BJ (cell line): ENCODE measurements at regions not wholly inside any gene's neighbourhood (a gene's known extent, or its start where the extent isn't known, plus 50 kb on each side); places are given as distances from the start of the nearest gene placed in this dataset.

ENCODE experiments used
- CTCF ChIA-PET: fragments of 350-600 bp; formaldehyde crosslinking; extraction: SDS; loops from one replicate; lab custom pipeline; 2021; ENCODE audit warnings: antibody characterized with exemption, inconsistent platforms; lab: Yijun Ruan, JAX
- POLR2A ChIA-PET: fragments of 300-600 bp; sonication (Branson Sonifier 250); formaldehyde crosslinking; extraction: SDS; loops from one replicate; lab custom pipeline; 2021; ENCODE audit warnings: antibody characterized with exemption; lab: Charles Lee
- DNase-seq: peaks from one replicate; pipeline ENCODE4 v3.0.0-alpha.2; 2011; ENCODE audit warnings: low read depth
- H3K27me3 ChIP-seq: 2 replicates; pipeline ENCODE4 v1.6.0; 2011; ENCODE audit warnings: low read length; ENCODE audit not compliant: control insufficient read depth, insufficient read depth
- H3K36me3 ChIP-seq: 2 replicates; pipeline ENCODE4 v1.5.1; 2011; ENCODE audit warnings: low read length; ENCODE audit not compliant: control insufficient read depth, insufficient read depth
- H3K4me3 ChIP-seq: 2 replicates; pipeline ENCODE4 v1.5.1; 2011; ENCODE audit warnings: low read depth, mild to moderate bottlenecking, control low read depth, low read length
- CTCF ChIP-seq: IDR thresholded peaks from 2 replicates; pipeline ENCODE4 v1.5.1; 2011; ENCODE audit warnings: low read depth, mild to moderate bottlenecking, control low read depth, inconsistent platforms, low read length, moderate library complexity; ENCODE audit not compliant: insufficient read depth

GRCh38 chr7:131964203-131964602 lies 407.8 kb upstream of the PODXL start:
- CTCF ChIA-PET: interaction anchor here (1.2 kb wide), 1 partner anchor 50 kb away, joined by 3 read pairs; no protein-coding TSS in a partner anchor
- DNase-seq: no peak
- TF ChIP-seq CTCF: no peak

DNA sequence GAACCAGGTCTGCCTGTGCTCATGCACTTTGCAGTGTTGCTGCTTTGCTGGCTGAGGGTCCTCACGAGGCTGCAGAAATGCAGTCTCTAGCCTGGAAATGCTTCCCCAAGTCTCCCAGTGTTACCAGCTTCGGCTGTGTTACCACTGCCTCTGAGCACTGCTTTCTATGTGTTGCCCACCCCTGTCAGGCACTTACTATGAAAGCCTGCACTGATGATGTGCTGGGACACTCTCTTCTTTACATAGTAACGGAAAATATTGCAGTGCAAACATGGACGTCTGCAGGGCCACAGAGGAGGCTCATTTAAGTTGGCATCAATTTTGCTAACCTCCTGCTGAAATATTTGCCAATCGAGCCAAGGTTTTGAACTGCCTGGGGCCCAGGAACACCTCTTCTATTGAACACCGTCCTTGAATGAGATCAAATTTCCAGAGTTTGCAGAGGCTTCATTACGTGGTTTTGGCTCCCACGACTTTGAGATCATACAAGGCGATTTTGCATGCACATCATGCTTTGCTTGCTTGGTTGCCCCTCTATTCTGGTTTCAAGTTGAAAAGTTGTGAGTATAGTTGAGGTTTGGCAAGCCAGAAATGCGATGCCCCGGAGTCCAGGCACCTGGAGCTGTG lies 404.7 kb upstream of the PODXL start:
- Histone ChIP-seq H3K36me3 (no peaks in the 10 kb centered on the region), H3K27me3 (peaks cover 4% of the 10 kb centered on the region; the same call in 1 of the 2 replicates), H3K4me3 (no peak overlapping the region)
- POLR2A ChIA-PET: no interaction called here
- DNase-seq: no peak
- TF ChIP-seq CTCF: no peak
- CTCF ChIA-PET: no interaction called here

More at GRCh38 chr7:131964203-131964602, 407.8 kb upstream of the PODXL start:
- Histone ChIP-seq H3K4me3 (no peak overlapping the region), H3K27me3 (peaks cover 5% of the 10 kb centered on the region; the same call in 1 of the 2 replicates), H3K36me3 (no peaks in the 10 kb centered on the region)
- POLR2A ChIA-PET: no interaction called here

DNA sequence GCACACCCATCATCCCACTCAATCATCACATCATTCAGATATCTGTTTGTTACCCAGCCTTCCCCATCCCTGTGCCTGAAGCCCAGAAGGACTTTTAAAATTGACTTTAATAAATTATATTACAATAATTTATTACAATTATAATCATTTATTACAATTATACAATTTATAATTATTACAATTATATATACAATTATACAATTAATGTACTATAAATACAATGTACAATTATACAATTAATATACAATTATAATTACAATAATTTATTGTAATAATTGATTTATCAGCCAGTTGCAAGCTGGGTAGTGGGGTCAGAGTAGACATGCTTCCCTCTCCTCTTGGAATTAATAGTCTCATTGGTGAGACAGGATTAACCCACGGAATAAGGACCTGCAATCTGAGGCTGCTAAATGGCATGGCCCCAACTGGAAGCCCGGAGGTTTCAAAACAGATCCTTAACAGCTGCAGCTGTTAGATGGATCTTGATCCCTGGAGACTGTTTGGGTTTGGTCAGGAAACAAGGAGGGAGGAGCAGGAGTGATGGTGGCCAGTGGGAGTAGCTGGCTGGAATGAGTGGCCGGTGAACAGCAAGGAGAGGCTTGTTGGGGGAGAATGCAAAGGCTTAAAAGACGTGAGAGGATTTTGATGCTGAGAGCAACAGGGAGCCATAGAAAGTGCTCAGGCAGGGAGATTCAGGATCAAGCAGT lies 402.8 kb upstream of the PODXL start:
- CTCF ChIA-PET: interaction anchor here (1.2 to 2.9 kb wide), 2 partner anchors 10 to 14 kb away, joined by 3 to 13 read pairs; no protein-coding TSS in a partner anchor
- Histone ChIP-seq H3K4me3 (no peak overlapping the region), H3K36me3 (no peaks in the 10 kb centered on the region), H3K27me3 (peaks cover 4% of the 10 kb centered on the region; the same call in 1 of the 2 replicates)
- POLR2A ChIA-PET: no interaction called here
- TF ChIP-seq CTCF: no peak
- no peak for DNase-seq

DNA sequence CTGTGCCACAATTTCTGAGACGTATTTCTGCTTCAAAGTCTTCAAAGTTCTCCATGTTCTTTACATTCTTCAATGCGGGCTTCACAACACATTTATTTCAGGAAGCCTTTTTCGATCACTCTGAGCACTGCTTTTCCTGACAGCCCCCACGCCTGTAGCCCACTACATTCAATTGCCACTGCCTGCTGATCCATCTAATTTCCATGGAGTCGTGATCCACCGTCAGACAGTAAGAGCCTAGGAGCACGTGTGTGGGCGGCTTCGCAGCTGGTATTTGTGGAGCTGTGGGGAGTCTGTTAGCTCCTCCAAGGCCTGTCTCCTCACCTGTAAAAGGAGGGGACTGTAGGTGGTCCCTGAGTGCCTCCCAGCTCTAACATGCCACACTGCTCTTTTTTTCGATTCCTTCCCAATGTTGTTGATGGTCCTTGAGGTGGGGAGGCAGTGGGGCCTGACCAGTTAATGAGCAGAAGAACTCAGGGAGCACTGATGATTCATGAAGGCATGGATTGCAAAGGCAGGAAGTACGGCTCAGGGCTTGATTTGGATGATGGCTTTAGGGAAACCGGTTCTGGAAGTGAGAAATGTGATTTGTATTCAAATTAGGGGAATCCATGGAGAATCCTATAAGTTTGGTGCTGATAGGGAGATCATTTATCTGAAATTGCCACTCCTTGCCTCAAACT lies 401.1 kb upstream of the PODXL start:
- CTCF ChIA-PET: interaction anchor here (2.9 kb wide), 1 partner anchor 12 kb away, joined by 12 read pairs; no protein-coding TSS in a partner anchor
- Histone ChIP-seq H3K36me3 (no peaks in the 10 kb centered on the region), H3K27me3 (peaks cover 4% of the 10 kb centered on the region; the same call in 1 of the 2 replicates), H3K4me3 (no peak overlapping the region)
- POLR2A ChIA-PET: no interaction called here
- TF ChIP-seq CTCF: no peak
- DNase-seq: no peak

DNA sequence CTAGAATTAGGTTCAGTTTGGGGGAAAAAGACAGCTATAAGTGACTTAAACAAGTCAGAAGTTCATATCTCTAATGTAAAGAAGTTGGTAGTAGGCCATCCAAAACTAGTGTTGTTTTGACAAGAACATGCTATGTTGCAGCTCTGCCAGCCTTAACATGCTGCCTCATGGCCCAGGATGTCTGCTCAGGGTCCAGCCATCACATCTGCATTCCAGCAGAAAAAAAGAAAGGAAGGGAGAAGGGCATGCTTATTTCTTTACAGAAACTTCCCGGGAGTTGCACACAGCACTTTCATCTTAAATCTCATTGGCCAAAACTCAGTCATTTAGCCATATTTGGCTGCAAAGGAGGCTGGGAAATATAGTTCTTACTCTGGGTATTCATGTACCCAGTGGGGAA lies 400.4 kb upstream of the PODXL start:
- DNase-seq: no peak
- H3K36me3 ChIP-seq: no peaks in the 10 kb centered on the region
- H3K4me3 ChIP-seq: no peak overlapping the region
- TF ChIP-seq CTCF: no peak
- peaks cover 4% of the 10 kb centered on the region; the same call in 1 of the 2 replicates for H3K27me3 ChIP-seq
- CTCF ChIA-PET: interaction anchor here (2.9 kb wide), 1 partner anchor 12 kb away, joined by 12 read pairs; no protein-coding TSS in a partner anchor
- POLR2A ChIA-PET: no interaction called here
